ENCODE measurements at regions not wholly inside any gene's neighbourhood (a gene's known extent, or its start where the extent isn't known, plus 50 kb on each side); places are given as distances from the start of the nearest gene placed in this dataset.
"Not testable (repeated sequence)": the region's sequence is repeated elsewhere in the genome, so short reads cannot be mapped to it uniquely, and the experiment has no call there.

- H3K36me3 Mint-ChIP-seq; H3K27ac Mint-ChIP-seq; H3K9me3 Mint-ChIP-seq (ENCODE audit: low read depth); DNase-seq; CTCF ChIA-PET; H3K27me3 Mint-ChIP-seq; H3K4me3 Mint-ChIP-seq; H3K4me1 Mint-ChIP-seq; ATAC-seq: not testable (repeated sequence)
Measured at GRCh38 chr9:66736686-66737085, 163.8 kb upstream of the ZNF658 start.

GRCh38 chr9:66738418-66738817, 162.1 kb upstream of the ZNF658 start:
- ATAC-seq; CTCF ChIA-PET; H3K36me3 Mint-ChIP-seq; H3K4me1 Mint-ChIP-seq; H3K27me3 Mint-ChIP-seq; H3K9me3 Mint-ChIP-seq (ENCODE audit: low read depth); H3K4me3 Mint-ChIP-seq; DNase-seq; H3K27ac Mint-ChIP-seq: not testable (repeated sequence)

- H3K9me3 Mint-ChIP-seq (ENCODE audit: low read depth); H3K27me3 Mint-ChIP-seq; H3K4me1 Mint-ChIP-seq; DNase-seq; H3K4me3 Mint-ChIP-seq; CTCF ChIA-PET; H3K36me3 Mint-ChIP-seq; ATAC-seq; H3K27ac Mint-ChIP-seq: not testable (repeated sequence)
Measured at GRCh38 chr9:66740136-66740535, 160.4 kb upstream of the ZNF658 start.

- H3K9me3 Mint-ChIP-seq (ENCODE audit: low read depth); H3K27ac Mint-ChIP-seq; DNase-seq; ATAC-seq; H3K4me1 Mint-ChIP-seq; CTCF ChIA-PET; H3K36me3 Mint-ChIP-seq; H3K4me3 Mint-ChIP-seq; H3K27me3 Mint-ChIP-seq: not testable (repeated sequence)
Measured at GRCh38 chr9:66745846-66746245, 154.7 kb upstream of the ZNF658 start.

GRCh38 chr9:66752324-66752923, 148.1 kb upstream of the ZNF658 start:
- H3K4me3 Mint-ChIP-seq; H3K27ac Mint-ChIP-seq; H3K27me3 Mint-ChIP-seq; ATAC-seq; DNase-seq; CTCF ChIA-PET; H3K9me3 Mint-ChIP-seq (ENCODE audit: low read depth); H3K36me3 Mint-ChIP-seq; H3K4me1 Mint-ChIP-seq: not testable (repeated sequence)

- H3K27me3 Mint-ChIP-seq; ATAC-seq; H3K4me1 Mint-ChIP-seq; H3K27ac Mint-ChIP-seq; H3K9me3 Mint-ChIP-seq (ENCODE audit: low read depth); H3K36me3 Mint-ChIP-seq; H3K4me3 Mint-ChIP-seq; DNase-seq; CTCF ChIA-PET: not testable (repeated sequence)
Measured at GRCh38 chr9:66759825-66760492, 140.6 kb upstream of the ZNF658 start.

- H3K4me1 Mint-ChIP-seq; H3K4me3 Mint-ChIP-seq; H3K36me3 Mint-ChIP-seq; CTCF ChIA-PET; H3K27ac Mint-ChIP-seq; H3K9me3 Mint-ChIP-seq (ENCODE audit: low read depth); DNase-seq; ATAC-seq; H3K27me3 Mint-ChIP-seq: not testable (repeated sequence)
Measured at GRCh38 chr9:66764799-66765493, 135.6 kb upstream of the ZNF658 start.

- H3K4me1 Mint-ChIP-seq; H3K27me3 Mint-ChIP-seq; CTCF ChIA-PET; ATAC-seq; H3K9me3 Mint-ChIP-seq (ENCODE audit: low read depth); H3K27ac Mint-ChIP-seq; H3K4me3 Mint-ChIP-seq; DNase-seq; H3K36me3 Mint-ChIP-seq: not testable (repeated sequence)
Measured at GRCh38 chr9:66765531-66765930, 135.0 kb upstream of the ZNF658 start.

GRCh38 chr9:66771504-66771903, 129.0 kb upstream of the ZNF658 start:
- H3K4me1 Mint-ChIP-seq; H3K27ac Mint-ChIP-seq; H3K27me3 Mint-ChIP-seq; H3K36me3 Mint-ChIP-seq; H3K4me3 Mint-ChIP-seq; ATAC-seq; DNase-seq; H3K9me3 Mint-ChIP-seq (ENCODE audit: low read depth); CTCF ChIA-PET: not testable (repeated sequence)

GRCh38 chr9:66774618-66775017, 125.9 kb upstream of the ZNF658 start:
- not testable (repeated sequence) for H3K4me3 Mint-ChIP-seq, DNase-seq, H3K4me1 Mint-ChIP-seq

GRCh38 chr9:66779944-66780661, 120.4 kb upstream of the ZNF658 start:
- H3K36me3 Mint-ChIP-seq; ATAC-seq; H3K9me3 Mint-ChIP-seq (ENCODE audit: low read depth): not testable (repeated sequence)

More at GRCh38 chr9:66774618-66775017, 125.9 kb upstream of the ZNF658 start:
- H3K9me3 Mint-ChIP-seq (ENCODE audit: low read depth); ATAC-seq; H3K27me3 Mint-ChIP-seq; CTCF ChIA-PET; H3K36me3 Mint-ChIP-seq; H3K27ac Mint-ChIP-seq: not testable (repeated sequence)

GRCh38 chr9:66781240-66781639, 119.3 kb upstream of the ZNF658 start:
- H3K4me1 Mint-ChIP-seq; ATAC-seq; H3K27me3 Mint-ChIP-seq; H3K4me3 Mint-ChIP-seq; H3K27ac Mint-ChIP-seq; CTCF ChIA-PET; H3K36me3 Mint-ChIP-seq; DNase-seq; H3K9me3 Mint-ChIP-seq (ENCODE audit: low read depth): not testable (repeated sequence)

More at GRCh38 chr9:66779944-66780661, 120.4 kb upstream of the ZNF658 start:
- H3K4me3 Mint-ChIP-seq, DNase-seq, H3K27ac Mint-ChIP-seq, H3K4me1 Mint-ChIP-seq, CTCF ChIA-PET, H3K27me3 Mint-ChIP-seq: not testable (repeated sequence)

GRCh38 chr9:66782010-66782409, 118.5 kb upstream of the ZNF658 start:
- H3K9me3 Mint-ChIP-seq (ENCODE audit: low read depth); CTCF ChIA-PET; DNase-seq; H3K27ac Mint-ChIP-seq; ATAC-seq; H3K27me3 Mint-ChIP-seq; H3K4me1 Mint-ChIP-seq; H3K36me3 Mint-ChIP-seq; H3K4me3 Mint-ChIP-seq: not testable (repeated sequence)

- H3K27me3 Mint-ChIP-seq; DNase-seq; H3K36me3 Mint-ChIP-seq; H3K27ac Mint-ChIP-seq; ATAC-seq; CTCF ChIA-PET; H3K9me3 Mint-ChIP-seq (ENCODE audit: low read depth); H3K4me3 Mint-ChIP-seq; H3K4me1 Mint-ChIP-seq: not testable (repeated sequence)
Measured at GRCh38 chr9:66785603-66786002, 114.9 kb upstream of the ZNF658 start.
